Activated T-cell treated with anti-CD3 and anti-CD28 coated beads, Interleukin-2, amount 50 U/mL, for 24 hours (primary cell): ENCODE measurements at regions not wholly inside any gene's neighbourhood (a gene's known extent, or its start where the extent isn't known, plus 50 kb on each side); places are given as distances from the start of the nearest gene placed in this dataset.

Source experiments
- DNase-seq: peaks from one replicate; pipeline ENCODE4 v3.0.0-alpha.2; 2020
- H3K27ac Mint-ChIP-seq: 2 replicates; pipeline ENCODE4 v1.8.0; 2020; ENCODE audit warnings: mild to moderate bottlenecking, mixed read lengths
- H3K27me3 Mint-ChIP-seq: 2 replicates; pipeline ENCODE4 v1.8.0; 2020; ENCODE audit warnings: mixed read lengths
- H3K36me3 Mint-ChIP-seq: 2 replicates; pipeline ENCODE4 v1.8.0; 2020; ENCODE audit warnings: low read depth, mixed read lengths
- H3K4me1 Mint-ChIP-seq: 2 replicates; pipeline ENCODE4 v1.8.0; 2020; ENCODE audit warnings: low read depth, mixed read lengths
- H3K4me3 Mint-ChIP-seq: 2 replicates; pipeline ENCODE4 v1.8.0; 2020; ENCODE audit warnings: mild to moderate bottlenecking, moderate library complexity, mixed read lengths
- H3K9me3 Mint-ChIP-seq: 2 replicates; pipeline ENCODE4 v1.8.0; 2020; ENCODE audit warnings: mixed read lengths

GRCh38 chr12:93176165-93176564, 201.6 kb upstream of the NUDT4 start:
- H3K4me3 Mint-ChIP-seq = no peak overlapping the region
- H3K27ac Mint-ChIP-seq = no peak overlapping the region
- H3K4me1 Mint-ChIP-seq = no peaks in the 10 kb centered on the region
- no peaks in the 10 kb centered on the region for H3K36me3 Mint-ChIP-seq
- DNase-seq = no peak
- no peaks in the 10 kb centered on the region for H3K27me3 Mint-ChIP-seq
- H3K9me3 Mint-ChIP-seq = no peaks in the 10 kb centered on the region

DNA sequence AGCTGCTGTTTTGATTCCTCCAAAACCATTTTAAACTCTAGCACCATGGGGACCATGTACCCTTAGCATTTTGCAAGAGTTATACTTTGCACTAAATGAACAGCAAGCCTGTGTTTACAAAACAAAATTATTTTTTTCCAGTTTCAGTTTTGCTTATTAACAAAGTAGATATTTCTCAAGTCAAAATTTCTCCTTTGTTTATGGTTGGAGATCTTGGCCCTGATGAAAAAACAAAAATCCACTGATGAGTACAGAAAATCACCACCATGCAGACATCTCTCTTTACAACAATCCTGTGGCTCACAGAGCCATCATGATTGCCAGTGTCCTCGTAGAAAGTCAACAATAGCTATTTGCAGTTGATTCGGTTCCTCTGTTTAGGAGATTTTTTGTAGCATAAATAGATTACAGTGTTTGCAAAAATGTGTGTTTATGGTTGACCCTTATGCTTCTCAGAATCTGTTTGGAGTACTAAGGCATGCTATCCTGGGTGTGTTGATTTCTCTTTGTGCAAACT, 201.1 kb upstream of the NUDT4 start:
- H3K27ac Mint-ChIP-seq = no peak overlapping the region
- H3K36me3 Mint-ChIP-seq = no peaks in the 10 kb centered on the region
- H3K9me3 Mint-ChIP-seq = no peaks in the 10 kb centered on the region
- H3K27me3 Mint-ChIP-seq = no peaks in the 10 kb centered on the region
- no peak for DNase-seq
- H3K4me1 Mint-ChIP-seq = no peaks in the 10 kb centered on the region
- H3K4me3 Mint-ChIP-seq = no peak overlapping the region

- DNase-seq = no peak
- no peaks in the 10 kb centered on the region for H3K4me1 Mint-ChIP-seq
- no peak overlapping the region for H3K27ac Mint-ChIP-seq
- no peak overlapping the region for H3K4me3 Mint-ChIP-seq
- no peaks in the 10 kb centered on the region for H3K27me3 Mint-ChIP-seq
- H3K9me3 Mint-ChIP-seq = no peaks in the 10 kb centered on the region
- no peaks in the 10 kb centered on the region for H3K36me3 Mint-ChIP-seq
Measured at GRCh38 chr12:93177208-93178153, 200.2 kb upstream of the NUDT4 start.

DNA sequence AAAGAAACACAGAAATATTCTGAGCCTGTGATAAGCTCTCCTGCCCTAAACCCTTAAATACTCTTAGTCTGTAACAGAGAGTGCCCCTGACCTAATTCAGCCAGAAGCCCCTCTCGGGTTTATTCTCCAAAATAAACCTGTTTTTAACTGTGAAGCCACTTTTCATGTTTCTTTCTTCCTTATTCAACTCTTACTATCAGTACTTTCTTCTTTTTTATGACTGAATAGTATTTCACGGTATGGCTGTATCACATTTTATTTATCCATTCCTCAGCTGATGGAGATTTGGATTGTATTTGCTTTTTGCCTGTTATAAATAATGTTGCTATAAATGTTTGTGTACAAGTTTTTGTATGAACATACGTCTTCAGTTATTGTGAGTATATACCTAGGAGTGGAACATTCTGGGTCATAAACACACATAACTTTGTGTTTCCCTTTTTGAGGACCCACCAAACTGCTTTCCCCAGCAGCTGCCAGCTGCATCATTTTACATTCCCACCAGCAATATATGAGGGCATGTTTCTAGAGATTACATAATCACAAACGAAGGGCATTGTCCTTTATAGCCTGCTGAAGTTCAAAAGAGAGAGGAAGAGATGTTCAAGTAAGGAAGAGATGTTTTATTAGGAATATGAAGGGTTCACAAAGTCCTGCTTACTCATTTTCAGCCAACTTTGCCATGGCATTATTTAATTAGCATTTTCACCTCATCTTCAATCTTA, 199.4 kb upstream of the NUDT4 start:
- no peak for DNase-seq
- Mint-ChIP-seq H3K9me3 (no peaks in the 10 kb centered on the region), H3K27ac (no peak overlapping the region), H3K4me3 (no peak overlapping the region), H3K27me3 (no peaks in the 10 kb centered on the region), H3K4me1 (no peaks in the 10 kb centered on the region), H3K36me3 (no peaks in the 10 kb centered on the region)

DNA sequence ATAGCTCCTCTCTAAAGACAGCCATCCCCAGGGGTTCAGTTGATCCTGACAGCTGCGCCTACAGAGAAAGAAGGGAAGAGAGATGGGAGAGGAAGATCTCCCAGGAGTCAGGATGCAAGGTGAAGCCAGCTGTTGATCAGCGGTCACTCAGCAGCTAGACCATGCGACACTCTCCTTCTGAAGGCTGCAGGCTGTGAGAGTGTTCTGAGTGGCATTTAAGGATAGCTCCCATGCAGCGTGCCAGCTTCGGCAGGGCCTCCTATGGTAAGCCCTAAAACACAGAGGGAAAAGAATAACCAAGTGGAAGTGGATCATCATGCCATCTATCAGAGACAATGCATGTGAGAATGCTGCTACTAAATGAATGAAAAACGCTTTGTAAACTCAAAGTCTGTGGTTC, 197.9 kb upstream of the NUDT4 start:
- no peaks in the 10 kb centered on the region for H3K36me3 Mint-ChIP-seq
- DNase-seq = no peak
- H3K4me1 Mint-ChIP-seq = peaks cover 10% of the 10 kb centered on the region
- no peaks in the 10 kb centered on the region for H3K27me3 Mint-ChIP-seq
- no peak overlapping the region for H3K27ac Mint-ChIP-seq
- H3K9me3 Mint-ChIP-seq = no peaks in the 10 kb centered on the region
- no peak overlapping the region for H3K4me3 Mint-ChIP-seq

- Mint-ChIP-seq H3K4me1 (peaks cover 12% of the 10 kb centered on the region), H3K4me3 (no peak overlapping the region), H3K9me3 (no peaks in the 10 kb centered on the region), H3K36me3 (no peaks in the 10 kb centered on the region), H3K27me3 (no peaks in the 10 kb centered on the region), H3K27ac (no peak overlapping the region)
- no peak for DNase-seq
Measured at GRCh38 chr12:93180566-93180965, 197.2 kb upstream of the NUDT4 start.

- no peak for DNase-seq
- Mint-ChIP-seq H3K4me1 (peaks cover 15% of the 10 kb centered on the region), H3K9me3 (no peaks in the 10 kb centered on the region), H3K27me3 (no peaks in the 10 kb centered on the region), H3K27ac (no peak overlapping the region), H3K36me3 (no peaks in the 10 kb centered on the region), H3K4me3 (no peak overlapping the region)
Measured at GRCh38 chr12:93181409-93181965, 196.2 kb upstream of the NUDT4 start.

GRCh38 chr12:93183940-93184671, 193.6 kb upstream of the NUDT4 start:
- no peak for DNase-seq
- Mint-ChIP-seq H3K4me3 (no peak overlapping the region), H3K27ac (peak overlapping the region; percentile 72), H3K9me3 (no peaks in the 10 kb centered on the region), H3K36me3 (no peaks in the 10 kb centered on the region), H3K27me3 (no peaks in the 10 kb centered on the region), H3K4me1 (peaks cover 15% of the 10 kb centered on the region)

GRCh38 chr12:93184672-93185368, 192.9 kb upstream of the NUDT4 start:
- DNase-seq = no peak
- Mint-ChIP-seq H3K4me1 (peaks cover 15% of the 10 kb centered on the region), H3K27ac (no peak overlapping the region), H3K36me3 (no peaks in the 10 kb centered on the region), H3K27me3 (peaks cover under 1% of the 10 kb centered on the region), H3K4me3 (no peak overlapping the region), H3K9me3 (no peaks in the 10 kb centered on the region)

DNA sequence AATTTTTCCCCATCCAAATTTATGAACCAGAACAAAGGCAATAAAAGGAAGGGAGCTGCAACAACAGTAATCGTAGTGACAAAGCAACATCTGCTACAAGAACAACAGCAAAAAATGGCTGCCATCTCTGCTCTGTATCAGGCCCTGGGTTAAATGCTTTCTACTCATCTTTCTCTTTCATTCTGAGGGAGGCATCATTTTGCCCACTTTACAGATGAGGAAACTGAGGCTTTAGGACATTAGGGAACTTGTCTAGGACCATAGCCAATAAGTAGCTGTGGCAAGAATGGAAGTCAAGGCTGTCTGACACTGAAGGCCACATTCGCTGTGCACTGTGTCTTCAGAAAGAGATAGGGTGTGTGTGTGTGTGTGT, 192.4 kb upstream of the NUDT4 start:
- no peak for DNase-seq
- peaks cover 5% of the 10 kb centered on the region for H3K27me3 Mint-ChIP-seq
- H3K27ac Mint-ChIP-seq = no peak overlapping the region
- no peaks in the 10 kb centered on the region for H3K9me3 Mint-ChIP-seq
- no peak overlapping the region for H3K4me3 Mint-ChIP-seq
- no peaks in the 10 kb centered on the region for H3K36me3 Mint-ChIP-seq
- peaks cover 15% of the 10 kb centered on the region for H3K4me1 Mint-ChIP-seq

- Mint-ChIP-seq H3K36me3 (no peaks in the 10 kb centered on the region), H3K27me3 (peaks cover 5% of the 10 kb centered on the region), H3K4me3 (no peak overlapping the region), H3K27ac (no peak overlapping the region), H3K4me1 (peaks cover 15% of the 10 kb centered on the region), H3K9me3 (no peaks in the 10 kb centered on the region)
- no peak for DNase-seq
Measured at GRCh38 chr12:93186131-93186530, 191.6 kb upstream of the NUDT4 start.

DNA sequence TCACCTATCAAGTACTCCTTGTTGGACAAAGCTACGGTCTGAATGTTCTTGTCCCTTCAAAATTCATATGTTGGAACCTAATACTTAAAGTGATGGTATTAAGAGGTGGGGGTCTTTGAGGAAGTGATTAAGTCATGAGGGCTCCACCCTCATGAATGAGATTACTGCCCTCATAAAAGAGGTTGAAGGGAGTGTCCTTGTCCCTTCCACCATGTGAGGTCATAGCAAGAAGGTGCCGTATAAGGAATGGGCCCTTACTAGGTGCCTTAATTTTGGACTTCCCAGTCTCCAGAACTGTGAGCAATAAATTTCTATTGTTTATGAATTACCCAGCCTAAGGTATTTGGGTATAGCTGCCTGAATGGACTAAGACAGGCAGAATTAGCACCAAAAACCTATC, 191.1 kb upstream of the NUDT4 start:
- Mint-ChIP-seq H3K4me1 (peaks cover 15% of the 10 kb centered on the region), H3K36me3 (no peaks in the 10 kb centered on the region), H3K27ac (no peak overlapping the region), H3K4me3 (no peak overlapping the region), H3K27me3 (peaks cover 5% of the 10 kb centered on the region), H3K9me3 (no peaks in the 10 kb centered on the region)
- no peak for DNase-seq

- no peak overlapping the region for H3K27ac Mint-ChIP-seq
- H3K36me3 Mint-ChIP-seq = no peaks in the 10 kb centered on the region
- no peaks in the 10 kb centered on the region for H3K4me1 Mint-ChIP-seq
- H3K27me3 Mint-ChIP-seq = peaks cover 15% of the 10 kb centered on the region
- peaks cover 2% of the 10 kb centered on the region for H3K9me3 Mint-ChIP-seq
- no peak overlapping the region for H3K4me3 Mint-ChIP-seq
- no peak for DNase-seq
Measured at GRCh38 chr12:93191423-93191822, 186.3 kb upstream of the NUDT4 start.

GRCh38 chr12:93191956-93192355, 185.8 kb upstream of the NUDT4 start:
- no peak for DNase-seq
- Mint-ChIP-seq H3K9me3 (peaks cover 2% of the 10 kb centered on the region), H3K36me3 (no peaks in the 10 kb centered on the region), H3K27ac (no peak overlapping the region), H3K4me1 (no peaks in the 10 kb centered on the region), H3K27me3 (peaks cover 16% of the 10 kb centered on the region), H3K4me3 (no peak overlapping the region)
